Neuron (in vitro differentiated cells): ENCODE measurements at regions not wholly inside any gene's neighbourhood (a gene's known extent, or its start where the extent isn't known, plus 50 kb on each side); places are given as distances from the start of the nearest gene placed in this dataset.

ENCODE experiments used
- H2AFZ ChIP-seq: one replicate; pipeline ENCODE4 v1.6.1; 2013; ENCODE audit warnings: low read depth, mild to moderate bottlenecking, inconsistent platforms, low read length, moderate library complexity
- H3K27me3 ChIP-seq: one replicate; pipeline ENCODE4 v1.6.1; 2013; ENCODE audit warnings: low read length; ENCODE audit not compliant: insufficient read depth
- H3K36me3 ChIP-seq: one replicate; pipeline ENCODE4 v1.6.1; 2013; ENCODE audit warnings: low read length; ENCODE audit not compliant: insufficient read depth
- H3K4me1 ChIP-seq: one replicate; pipeline ENCODE4 v1.6.1; 2013; ENCODE audit warnings: low read length; ENCODE audit not compliant: insufficient read depth
- H3K4me3 ChIP-seq: 2 replicates; pipeline ENCODE4 v1.5.1; 2013; ENCODE audit warnings: mild to moderate bottlenecking, low read length, moderate library complexity
- H3K9me3 ChIP-seq: one replicate; pipeline ENCODE4 v1.6.1; 2013; ENCODE audit warnings: low read length

DNA sequence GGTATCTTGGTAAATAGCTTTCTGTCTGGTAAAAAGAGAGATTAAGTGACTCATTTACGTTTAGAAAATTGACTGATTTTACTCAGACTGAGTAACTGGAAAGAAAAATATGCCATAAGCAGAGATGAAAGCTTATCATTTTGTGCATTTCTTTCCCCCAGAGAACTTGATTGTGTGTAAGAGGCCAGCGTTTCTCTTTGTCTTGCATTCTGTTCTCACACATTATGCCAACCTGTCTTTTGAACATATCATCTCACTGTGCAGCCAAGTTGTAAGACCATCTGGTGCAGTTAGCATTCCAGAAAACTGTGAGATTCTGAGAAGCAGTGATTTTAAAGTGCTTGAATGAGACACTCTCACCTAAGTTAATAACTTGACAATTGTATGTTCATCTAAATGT lies 651.3 kb downstream of the TECRL start:
- Histone ChIP-seq H3K36me3 (no peaks in the 10 kb centered on the region), H2AFZ (peak overlapping the region; percentile 34)

DNA sequence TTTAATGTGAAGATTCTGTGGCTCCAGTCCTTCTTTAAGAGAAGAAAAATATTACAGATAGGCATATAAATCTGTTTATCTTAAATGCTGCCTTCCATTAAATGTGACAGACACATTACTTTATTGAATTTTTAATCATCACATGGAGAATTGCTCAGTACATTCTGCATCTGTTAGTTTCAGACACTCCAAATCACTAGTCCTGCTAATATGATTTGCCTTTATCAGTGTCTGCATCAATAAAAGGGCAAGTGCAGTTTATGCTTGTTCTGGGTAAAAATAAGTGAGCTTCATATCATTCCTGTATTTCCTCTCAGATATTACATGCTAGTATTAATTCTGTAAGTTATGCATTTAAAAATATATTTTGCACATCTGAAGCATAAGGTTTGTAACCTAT lies 666.4 kb downstream of the TECRL start:
- Histone ChIP-seq H3K27me3 (no peaks in the 10 kb centered on the region), H3K4me1 (no peaks in the 10 kb centered on the region), H3K9me3 (no peaks in the 10 kb centered on the region), H2AFZ (no peak overlapping the region), H3K36me3 (no peaks in the 10 kb centered on the region), H3K4me3 (no peak overlapping the region)

More for the DNA sequence above, 651.3 kb downstream of the TECRL start:
- H3K27me3 ChIP-seq = no peaks in the 10 kb centered on the region
- no peaks in the 10 kb centered on the region for H3K9me3 ChIP-seq
- H3K4me1 ChIP-seq = no peaks in the 10 kb centered on the region
- no peak overlapping the region for H3K4me3 ChIP-seq

GRCh38 chr4:63729519-63729918 lies 679.7 kb downstream of the TECRL start:
- no peaks in the 10 kb centered on the region for H3K9me3 ChIP-seq
- no peaks in the 10 kb centered on the region for H3K36me3 ChIP-seq
- H3K27me3 ChIP-seq = no peaks in the 10 kb centered on the region
- H3K4me1 ChIP-seq = no peaks in the 10 kb centered on the region
- no peak overlapping the region for H3K4me3 ChIP-seq
- peak overlapping the region; percentile 64 for H2AFZ ChIP-seq

DNA sequence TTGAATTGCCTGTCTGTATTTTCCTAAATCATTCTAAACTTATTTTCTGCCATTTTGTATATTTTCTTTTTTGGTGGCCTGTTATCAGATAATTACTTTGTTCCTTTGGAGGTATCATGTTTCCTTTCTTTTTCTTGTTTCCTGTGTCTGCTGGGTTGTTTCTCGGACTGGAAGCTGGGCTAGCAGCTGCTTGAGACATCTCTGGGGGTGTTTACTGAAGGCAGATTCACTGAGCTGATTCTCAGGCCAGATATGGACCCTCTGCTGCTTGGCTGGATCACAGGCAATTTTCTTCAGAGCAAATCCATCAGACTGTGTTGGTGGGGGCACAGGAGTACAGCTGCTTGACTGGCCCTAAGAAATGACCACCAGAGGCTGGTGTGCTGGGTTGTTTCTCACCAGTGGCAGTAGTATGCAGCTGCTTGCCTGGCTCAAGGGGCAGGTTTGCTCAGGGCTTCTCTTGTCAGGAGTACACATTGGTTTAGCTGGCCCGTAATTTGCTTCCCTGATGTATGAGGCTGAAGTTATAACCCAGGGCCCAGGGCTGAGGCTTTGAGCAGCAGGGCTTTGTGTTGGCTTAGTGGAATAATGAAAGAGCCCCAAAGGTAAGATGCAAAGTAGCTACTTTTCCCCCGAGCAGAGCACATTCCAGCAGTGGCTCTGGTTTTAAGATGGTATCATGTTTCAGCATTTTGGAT lies 680.6 kb downstream of the TECRL start:
- no peak overlapping the region for H3K4me3 ChIP-seq
- H3K27me3 ChIP-seq = no peaks in the 10 kb centered on the region
- H3K36me3 ChIP-seq = no peaks in the 10 kb centered on the region
- H3K4me1 ChIP-seq = no peaks in the 10 kb centered on the region
- H3K9me3 ChIP-seq = no peaks in the 10 kb centered on the region
- H2AFZ ChIP-seq = peak overlapping the region; percentile 64

- no peak overlapping the region for H2AFZ ChIP-seq
- H3K36me3 ChIP-seq = no peaks in the 10 kb centered on the region
- H3K4me3 ChIP-seq = no peak overlapping the region
- H3K27me3 ChIP-seq = no peaks in the 10 kb centered on the region
- H3K4me1 ChIP-seq = no peaks in the 10 kb centered on the region
- H3K9me3 ChIP-seq = no peaks in the 10 kb centered on the region
These were observed 691.9 kb downstream of the TECRL start for GRCh38 chr4:63717384-63717783.

GRCh38 chr4:63708661-63709060 lies 700.6 kb downstream of the TECRL start:
- H3K9me3 ChIP-seq = no peaks in the 10 kb centered on the region
- H3K27me3 ChIP-seq = no peaks in the 10 kb centered on the region
- no peaks in the 10 kb centered on the region for H3K4me1 ChIP-seq
- H3K4me3 ChIP-seq = no peak overlapping the region
- H2AFZ ChIP-seq = no peak overlapping the region
- H3K36me3 ChIP-seq = no peaks in the 10 kb centered on the region

DNA sequence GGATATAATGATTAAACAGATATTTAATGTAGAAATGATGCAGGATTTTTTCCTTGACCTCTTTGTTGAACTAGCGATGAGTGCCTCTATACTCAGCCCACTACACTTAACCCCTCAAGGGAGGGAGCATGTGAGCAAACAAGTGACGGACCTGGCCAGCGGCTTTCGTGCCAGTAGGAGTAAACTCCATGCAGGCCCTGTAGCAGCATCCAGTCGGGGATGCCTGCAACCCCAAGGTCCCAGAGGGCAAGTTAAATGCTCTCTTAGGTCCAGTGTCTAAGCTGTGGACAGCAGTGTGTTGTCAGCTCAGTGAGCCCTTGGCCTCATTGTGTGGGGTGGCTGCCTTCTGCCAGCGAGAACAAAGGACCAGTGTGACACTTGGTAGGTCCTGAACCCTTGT lies 708.7 kb downstream of the TECRL start:
- Histone ChIP-seq H3K27me3 (no peaks in the 10 kb centered on the region), H2AFZ (no peak overlapping the region)

GRCh38 chr4:63693321-63693720 lies 715.9 kb downstream of the TECRL start:
- H3K4me3 ChIP-seq = no peak overlapping the region
- no peaks in the 10 kb centered on the region for H3K36me3 ChIP-seq
- peaks cover 3% of the 10 kb centered on the region for H3K9me3 ChIP-seq
- H3K27me3 ChIP-seq = no peaks in the 10 kb centered on the region
- H3K4me1 ChIP-seq = no peaks in the 10 kb centered on the region
- H2AFZ ChIP-seq = no peak overlapping the region

More for the DNA sequence above, 708.7 kb downstream of the TECRL start:
- H3K4me3 ChIP-seq = no peak overlapping the region
- no peaks in the 10 kb centered on the region for H3K4me1 ChIP-seq
- no peaks in the 10 kb centered on the region for H3K9me3 ChIP-seq
- H3K36me3 ChIP-seq = no peaks in the 10 kb centered on the region

- no peak overlapping the region for H3K4me3 ChIP-seq
- no peaks in the 10 kb centered on the region for H3K9me3 ChIP-seq
- no peaks in the 10 kb centered on the region for H3K36me3 ChIP-seq
- no peaks in the 10 kb centered on the region for H3K4me1 ChIP-seq
- no peaks in the 10 kb centered on the region for H3K27me3 ChIP-seq
- no peak overlapping the region for H2AFZ ChIP-seq
These were observed 730.8 kb downstream of the TECRL start for GRCh38 chr4:63678358-63678931.

DNA sequence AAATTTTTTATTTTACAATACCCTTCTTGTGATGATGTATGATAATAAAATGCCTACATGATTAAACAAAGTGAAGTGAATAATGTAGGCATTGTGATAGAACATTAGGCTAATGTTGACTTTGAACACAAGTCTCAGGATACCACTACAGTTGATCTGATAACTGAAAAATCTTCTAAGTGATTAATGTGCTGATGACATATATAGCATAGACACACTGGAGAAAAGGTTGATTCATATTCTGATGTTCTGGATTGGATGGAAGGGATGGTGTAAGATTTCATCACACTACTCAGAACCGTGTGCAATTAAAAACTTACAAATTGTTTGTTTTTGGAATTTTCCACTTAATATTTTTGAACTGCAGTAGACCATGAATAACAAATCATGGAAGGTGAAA lies 738.5 kb downstream of the TECRL start:
- no peaks in the 10 kb centered on the region for H3K9me3 ChIP-seq
- no peak overlapping the region for H2AFZ ChIP-seq
- H3K36me3 ChIP-seq = no peaks in the 10 kb centered on the region
- H3K27me3 ChIP-seq = no peaks in the 10 kb centered on the region
- no peaks in the 10 kb centered on the region for H3K4me1 ChIP-seq
- no peak overlapping the region for H3K4me3 ChIP-seq

DNA sequence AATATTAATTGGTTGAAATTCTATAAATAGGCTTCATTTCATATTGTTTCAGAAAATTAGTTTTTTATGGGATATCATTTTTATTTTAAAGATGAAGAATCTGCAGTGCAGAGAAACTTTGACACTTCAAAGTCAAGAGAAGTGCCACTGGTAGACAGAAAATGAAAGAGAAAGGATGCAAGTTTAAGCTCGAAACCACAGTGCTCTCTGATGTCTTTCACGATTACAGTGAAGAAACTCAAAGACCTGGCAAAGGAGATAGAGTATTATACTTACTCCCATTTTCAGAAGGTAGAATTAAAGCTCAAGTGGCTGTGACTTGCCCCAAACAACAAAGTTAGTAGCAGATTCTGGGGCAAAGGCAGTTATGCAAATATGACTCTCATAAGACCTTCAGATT lies 745.4 kb downstream of the TECRL start:
- no peak overlapping the region for H2AFZ ChIP-seq
- no peaks in the 10 kb centered on the region for H3K9me3 ChIP-seq
- no peak overlapping the region for H3K4me3 ChIP-seq
- no peaks in the 10 kb centered on the region for H3K36me3 ChIP-seq
- H3K27me3 ChIP-seq = no peaks in the 10 kb centered on the region
- no peaks in the 10 kb centered on the region for H3K4me1 ChIP-seq

GRCh38 chr4:63644396-63644795 lies 764.9 kb downstream of the TECRL start:
- Histone ChIP-seq H3K9me3 (no peaks in the 10 kb centered on the region), H3K4me1 (peaks cover 3% of the 10 kb centered on the region), H3K27me3 (no peaks in the 10 kb centered on the region), H3K4me3 (no peak overlapping the region), H3K36me3 (no peaks in the 10 kb centered on the region), H2AFZ (no peak overlapping the region)

DNA sequence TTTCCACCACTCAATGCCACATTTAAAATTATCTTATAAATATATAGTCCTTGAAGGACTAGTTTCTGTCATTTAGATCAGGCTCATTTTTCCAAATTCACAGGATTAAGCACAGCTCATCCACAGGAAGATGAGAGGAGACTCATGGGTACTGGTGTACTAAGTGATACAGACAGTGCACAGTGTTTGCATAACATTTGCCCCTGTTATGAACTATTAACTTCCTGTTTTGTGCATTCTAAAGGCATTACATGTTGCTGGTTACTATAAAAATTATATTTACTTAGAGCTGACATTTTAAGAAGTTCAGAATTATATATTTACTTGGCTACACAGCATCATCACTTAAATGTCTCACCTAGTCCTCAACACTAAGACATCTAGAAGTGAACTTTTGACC lies 772.0 kb downstream of the TECRL start:
- no peak overlapping the region for H3K4me3 ChIP-seq
- no peaks in the 10 kb centered on the region for H3K36me3 ChIP-seq
- no peak overlapping the region for H2AFZ ChIP-seq
- no peaks in the 10 kb centered on the region for H3K27me3 ChIP-seq
- H3K4me1 ChIP-seq = no peaks in the 10 kb centered on the region
- H3K9me3 ChIP-seq = no peaks in the 10 kb centered on the region

DNA sequence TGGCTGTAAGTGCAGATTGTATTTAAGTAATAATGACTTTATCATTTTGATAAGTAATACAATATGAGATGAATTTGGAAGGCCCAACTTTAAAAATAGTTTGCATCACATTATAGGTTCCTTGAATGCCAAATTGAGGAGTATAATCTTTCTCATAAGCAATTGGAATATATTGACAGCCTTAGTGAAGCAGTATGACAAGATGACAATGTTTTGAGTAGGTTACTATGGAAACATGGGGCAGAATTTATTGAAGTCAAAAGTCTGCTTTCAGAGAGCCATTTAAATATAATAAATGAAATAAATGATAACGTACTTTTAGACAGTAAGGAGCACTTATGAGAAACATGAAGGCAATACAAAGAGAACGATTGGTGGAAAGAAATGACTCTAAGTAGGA lies 776.4 kb downstream of the TECRL start:
- no peaks in the 10 kb centered on the region for H3K36me3 ChIP-seq
- no peak overlapping the region for H2AFZ ChIP-seq
- H3K9me3 ChIP-seq = no peaks in the 10 kb centered on the region
- H3K4me3 ChIP-seq = no peak overlapping the region
- no peaks in the 10 kb centered on the region for H3K27me3 ChIP-seq
- H3K4me1 ChIP-seq = no peaks in the 10 kb centered on the region
